HG03432 (cell line): ENCODE measurements at regions not wholly inside any gene's neighbourhood (a gene's known extent, or its start where the extent isn't known, plus 50 kb on each side); places are given as distances from the start of the nearest gene placed in this dataset.

Experiments
- ATAC-seq: cut with Tn5 transposase; IDR thresholded peaks from one replicate; pipeline ENCODE4 v1.9.1; 2021; ENCODE audit warnings: mild to moderate bottlenecking, moderate library complexity; ENCODE audit not compliant: unreplicated experiment

DNA sequence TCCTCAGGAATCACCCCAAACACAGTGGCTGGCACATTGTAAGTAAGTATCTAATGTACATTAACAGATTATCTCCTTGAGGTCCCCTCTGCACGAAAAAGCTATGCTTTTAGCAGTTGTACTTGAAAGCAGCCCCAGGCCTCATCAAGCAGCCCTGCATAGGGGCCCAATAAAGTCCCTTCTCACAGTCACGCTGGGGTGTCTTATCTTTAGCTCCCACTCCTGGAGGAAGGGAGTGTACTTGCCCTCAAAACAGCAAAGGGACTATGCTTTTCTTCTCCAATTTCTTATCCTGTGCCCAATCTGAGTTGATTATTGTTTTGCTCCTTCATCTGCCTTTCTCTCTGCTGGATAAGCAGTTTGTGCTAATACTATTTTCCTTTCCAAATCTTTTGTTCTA, 168.8 kb upstream of the PLXNA2 start:
- no peak for ATAC-seq

- no peak for ATAC-seq
Observed at GRCh38 chr1:208418667-208419066, 174.5 kb upstream of the PLXNA2 start.

DNA sequence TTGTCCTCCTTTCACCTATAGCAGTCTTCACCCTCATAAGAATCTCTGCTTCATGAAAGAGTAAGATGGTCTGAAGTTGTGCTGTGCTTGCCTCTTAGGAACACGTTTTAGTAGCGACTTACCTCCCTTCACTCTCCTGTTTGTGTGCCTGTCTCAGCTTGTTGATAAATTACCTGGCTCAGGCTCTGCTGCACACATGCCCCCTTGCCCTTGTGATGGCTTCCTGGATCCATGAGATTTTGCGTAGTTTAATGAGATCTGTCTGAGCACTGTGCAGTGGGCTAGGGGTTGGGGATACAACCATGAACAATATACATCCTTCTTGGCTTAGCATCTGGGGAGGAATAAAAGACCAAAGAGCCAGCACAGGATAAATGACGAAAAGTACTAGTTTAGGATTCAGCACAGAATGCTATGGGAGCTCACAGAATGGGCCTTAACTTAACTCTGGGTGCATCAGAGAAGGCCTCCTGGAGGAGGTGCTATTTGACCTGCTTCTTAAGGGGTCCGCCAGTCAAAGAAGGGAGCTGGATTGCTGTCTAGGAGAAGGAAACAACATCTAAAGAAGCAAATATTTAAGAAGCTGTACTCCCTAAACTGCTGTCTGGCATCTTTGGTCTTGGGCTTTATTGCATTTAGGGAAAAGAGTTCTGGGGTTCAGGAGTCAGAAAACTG, 175.7 kb upstream of the PLXNA2 start:
- ATAC-seq, result no peak

DNA sequence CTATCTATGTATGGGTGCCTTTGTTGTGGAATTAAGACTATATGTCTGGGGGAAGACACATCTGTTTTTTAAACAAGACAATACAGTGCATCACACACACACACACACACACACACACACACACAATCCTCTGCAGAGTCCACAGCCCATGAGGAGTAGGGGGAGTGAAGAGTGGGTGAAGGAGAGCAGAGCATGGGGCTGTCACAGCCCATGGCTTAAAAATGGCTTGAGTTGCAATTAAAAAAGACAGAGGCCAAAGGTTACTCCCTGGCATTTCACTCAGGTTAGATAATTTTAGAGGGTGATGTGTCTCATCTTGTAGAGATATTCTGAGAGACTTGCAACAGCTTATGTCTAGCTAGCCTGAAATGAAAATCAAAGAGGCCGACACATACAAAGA, 176.5 kb upstream of the PLXNA2 start:
- no peak for ATAC-seq

- ATAC-seq, result no peak
Observed at GRCh38 chr1:208421486-208421885, 177.3 kb upstream of the PLXNA2 start.

DNA sequence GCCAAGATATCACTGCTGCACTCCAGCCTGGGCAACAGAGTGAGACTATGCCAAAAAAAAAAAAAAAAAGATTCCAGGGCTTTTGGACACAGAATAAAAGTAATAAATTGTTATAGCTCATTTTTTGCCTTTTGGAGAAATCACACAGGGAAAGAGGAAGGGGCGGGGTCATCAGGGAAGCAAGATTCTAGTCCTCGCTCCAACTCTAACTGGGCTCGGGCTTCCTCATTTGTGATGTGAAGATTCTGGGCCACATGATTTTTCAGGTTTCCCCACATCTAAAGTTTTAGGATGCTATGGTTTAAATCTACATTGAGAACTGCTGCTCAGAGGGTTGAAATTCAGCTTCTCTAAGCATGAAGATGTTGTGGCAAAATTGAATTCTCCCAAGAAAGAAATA, 179.3 kb upstream of the PLXNA2 start:
- no peak for ATAC-seq

DNA sequence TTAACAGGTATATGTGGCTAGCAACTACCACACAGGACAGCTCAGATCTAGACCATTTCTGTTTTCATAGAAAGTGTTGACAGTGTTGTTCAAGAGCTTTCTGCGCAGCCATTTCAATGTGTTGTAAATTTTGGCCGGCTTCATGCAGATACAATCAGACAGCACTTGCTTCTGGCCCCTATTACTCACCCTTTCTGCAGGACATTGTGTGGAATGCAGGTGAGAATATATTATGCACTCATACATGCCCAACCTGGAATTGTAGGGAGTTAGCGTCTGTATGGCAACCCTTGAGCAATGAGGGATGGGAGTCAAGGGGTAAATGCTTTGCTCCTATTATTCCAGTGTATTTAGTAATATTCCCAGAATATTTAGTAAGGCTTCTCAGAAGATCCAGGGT, 180.9 kb upstream of the PLXNA2 start:
- ATAC-seq, result no peak

GRCh38 chr1:208430220-208430619, 186.0 kb upstream of the PLXNA2 start:
- ATAC-seq, result no peak

DNA sequence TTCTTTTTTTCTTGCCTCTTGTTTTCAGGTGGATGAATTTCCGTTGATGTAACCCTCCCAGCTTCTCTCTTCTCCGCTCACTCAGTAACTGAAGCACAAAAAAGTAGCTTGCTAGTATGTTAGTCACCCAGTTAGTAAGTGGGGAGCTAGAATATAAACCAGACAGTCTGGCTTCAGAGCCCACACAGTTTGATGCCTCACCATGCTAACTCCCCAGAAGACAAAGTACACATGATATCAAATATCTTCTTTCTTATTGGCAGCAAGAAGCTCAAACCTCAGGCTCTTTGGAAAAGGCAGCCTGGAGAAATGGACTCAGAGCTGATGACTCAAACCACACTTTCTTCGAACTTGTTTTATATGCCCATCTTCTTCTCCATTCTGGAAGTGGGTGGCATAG, 187.5 kb upstream of the PLXNA2 start:
- no peak for ATAC-seq

GRCh38 chr1:208432346-208432745, 188.2 kb upstream of the PLXNA2 start:
- no peak for ATAC-seq

DNA sequence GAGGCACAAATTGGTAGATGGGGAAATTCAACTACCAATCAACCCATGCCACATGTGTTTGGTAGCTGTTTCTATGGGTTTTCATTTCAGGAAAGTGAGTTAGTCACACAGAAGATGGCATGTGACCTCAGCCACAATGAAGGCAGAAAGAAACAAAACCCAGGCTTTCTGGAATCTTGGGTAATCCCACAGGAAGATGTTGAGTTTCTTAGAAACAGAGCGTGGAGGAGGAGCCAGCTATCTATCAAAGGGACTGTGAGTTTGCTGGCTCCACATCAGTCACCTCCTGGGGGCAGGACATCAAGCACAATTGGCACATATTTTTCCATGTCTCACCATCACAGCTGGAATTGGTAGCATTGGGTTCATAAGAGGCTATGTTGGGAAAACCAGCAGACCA, 188.9 kb upstream of the PLXNA2 start:
- ATAC-seq, result no peak

GRCh38 chr1:208433971-208434370, 189.8 kb upstream of the PLXNA2 start:
- ATAC-seq, result no peak

DNA sequence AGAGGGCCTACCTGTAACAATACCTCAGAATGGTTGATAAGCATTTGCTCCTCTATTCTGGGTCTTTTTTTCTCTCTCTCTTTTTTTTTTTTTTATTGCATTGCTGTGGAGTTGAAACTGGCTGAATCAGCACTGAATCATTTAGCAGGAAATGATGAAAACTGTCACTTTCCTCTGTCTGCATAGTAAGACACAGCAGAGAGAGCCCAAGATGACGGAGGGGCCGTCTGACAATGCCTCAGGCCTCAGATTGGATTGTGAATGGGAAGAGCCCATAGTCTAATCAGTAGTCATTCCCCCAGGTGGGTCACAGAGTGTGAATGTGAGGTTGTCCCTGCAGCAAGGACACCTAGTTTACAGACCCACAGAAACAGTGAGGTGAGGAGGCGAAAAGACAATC, 193.2 kb upstream of the PLXNA2 start:
- ATAC-seq, result no peak

- no peak for ATAC-seq
Observed at GRCh38 chr1:208438112-208438699, 194.0 kb upstream of the PLXNA2 start.

- ATAC-seq, result no peak
Observed at GRCh38 chr1:208445758-208446203, 201.6 kb upstream of the PLXNA2 start.

DNA sequence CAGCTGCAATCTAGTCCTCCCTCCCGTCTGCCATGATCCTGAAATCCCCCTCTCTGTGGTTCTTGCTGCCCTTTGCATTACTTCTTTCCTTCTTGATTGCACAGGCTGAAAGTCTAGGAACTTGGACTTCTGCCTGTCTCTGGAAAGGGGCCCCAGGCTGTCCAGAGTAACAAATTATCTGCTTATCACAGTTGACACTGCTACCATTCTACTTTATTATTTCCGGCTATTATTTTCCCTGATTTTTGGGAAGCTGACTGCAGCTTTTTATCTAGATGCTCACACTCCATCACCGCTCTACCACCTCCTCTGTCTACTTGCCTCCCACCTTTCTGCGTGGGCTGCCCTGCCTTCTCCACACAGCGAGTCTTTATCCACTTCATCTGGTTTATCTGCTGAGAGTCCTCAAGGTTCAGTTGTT, 202.1 kb upstream of the PLXNA2 start:
- no peak for ATAC-seq

GRCh38 chr1:208448425-208448824, 204.2 kb upstream of the PLXNA2 start:
- no peak for ATAC-seq

- ATAC-seq, result no peak
Observed at GRCh38 chr1:208449951-208450350, 205.8 kb upstream of the PLXNA2 start.

GRCh38 chr1:208450958-208451357, 206.8 kb upstream of the PLXNA2 start:
- no peak for ATAC-seq

- no peak for ATAC-seq
Observed at GRCh38 chr1:208455821-208456220, 211.6 kb upstream of the PLXNA2 start.

- ATAC-seq, result no peak
Observed at GRCh38 chr1:208456487-208456886, 212.3 kb upstream of the PLXNA2 start.

DNA sequence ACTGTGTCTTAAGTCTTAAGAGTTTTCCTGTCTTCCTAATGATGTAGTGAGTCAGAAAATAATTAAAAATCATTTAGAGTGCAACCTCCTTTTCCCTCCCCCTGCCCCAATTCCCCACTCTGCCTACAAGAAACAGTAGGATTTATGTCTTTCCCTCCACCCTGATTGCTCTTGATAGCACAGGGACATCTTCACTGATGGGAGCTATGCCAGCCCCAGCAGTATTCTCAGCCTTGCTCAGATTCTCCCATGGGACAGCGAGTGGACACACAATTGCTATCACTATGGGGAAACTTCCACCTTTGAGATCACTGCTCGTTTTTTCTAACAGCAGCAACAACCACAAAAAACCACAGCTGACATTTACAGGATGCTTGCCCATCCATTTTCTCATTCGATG, 216.6 kb upstream of the PLXNA2 start:
- no peak for ATAC-seq

DNA sequence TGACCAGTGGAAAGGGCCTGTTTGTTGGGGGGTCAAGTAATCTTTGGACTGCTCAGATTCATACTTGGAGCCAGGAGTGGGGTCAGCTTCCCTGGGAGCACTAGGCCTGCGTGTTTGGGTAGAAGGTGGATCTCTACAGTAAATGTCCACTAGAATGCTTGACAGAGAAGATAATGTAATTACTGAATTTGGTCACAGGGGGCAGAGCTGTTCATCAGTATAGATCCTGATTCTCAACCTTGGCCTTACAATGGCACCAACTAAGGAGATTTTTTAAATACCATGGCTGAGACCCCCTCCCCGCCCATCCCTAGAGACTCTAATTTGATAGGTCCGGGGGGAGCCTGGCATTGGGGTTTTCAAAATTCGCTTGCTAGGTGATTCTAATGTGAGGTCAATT, 217.5 kb upstream of the PLXNA2 start:
- ATAC-seq, result no peak
